Left renal pelvis (tissue), 4 donors: ENCODE measurements at regions not wholly inside any gene's neighbourhood (a gene's known extent, or its start where the extent isn't known, plus 50 kb on each side); places are given as distances from the start of the nearest gene placed in this dataset.
"Not testable (repeated sequence)": the region's sequence is repeated elsewhere in the genome, so short reads cannot be mapped to it uniquely, and the experiment has no call there.

Source experiments
- DNase-seq, 4 donors: peaks; one replicate each; pipeline ENCODE4 v3.0.0-alpha.2; 2013; ENCODE audit warnings: low read depth in 4 of 4, low spot score in 3 of 4

GRCh38 chr20:17891131-17891530, 77.5 kb downstream of the SNX5 start:
- DNase-seq = not testable (repeated sequence)

GRCh38 chr20:17890330-17890729, 78.3 kb downstream of the SNX5 start:
- DNase-seq = no peak

GRCh38 chr20:17889226-17889625, 79.4 kb downstream of the SNX5 start:
- no peak for DNase-seq

GRCh38 chr20:17888044-17888443, 80.5 kb downstream of the SNX5 start:
- no peak for DNase-seq

DNA sequence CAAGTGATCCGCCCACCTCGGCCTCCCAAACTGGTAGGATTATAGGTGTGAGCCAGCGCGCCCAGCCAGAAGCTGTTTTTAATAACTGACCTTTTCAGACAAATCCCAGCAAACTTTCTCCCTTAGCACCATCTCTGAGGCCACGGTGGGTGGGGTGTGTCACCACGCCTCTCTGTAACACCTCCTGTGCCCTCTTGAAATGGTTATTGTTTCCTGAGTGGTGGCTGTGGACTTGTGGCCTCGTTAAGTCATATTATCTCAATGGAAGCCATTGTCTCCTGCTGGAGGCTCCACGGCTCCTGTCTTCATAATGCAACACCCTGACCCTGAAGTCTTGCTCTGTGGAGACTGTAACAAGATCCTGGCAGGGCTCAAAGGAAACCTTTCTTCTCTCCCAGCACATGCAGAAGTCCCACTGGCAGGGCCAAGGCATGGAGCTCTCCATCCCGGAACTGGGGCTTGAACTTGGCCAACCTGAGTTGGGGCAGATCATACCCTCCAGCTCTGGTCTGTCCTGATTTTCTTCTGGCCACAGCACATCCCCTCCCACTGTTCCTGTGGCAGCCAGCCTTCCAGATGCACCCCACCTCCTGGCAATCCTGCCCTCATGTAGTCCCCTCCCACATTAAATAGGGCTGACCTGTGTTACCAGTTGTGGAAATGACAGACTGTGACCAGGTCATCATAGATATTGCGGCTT, 81.1 kb downstream of the SNX5 start:
- DNase-seq = no peak

- DNase-seq = no peak
Observed at GRCh38 chr20:17885544-17885943, 83.0 kb downstream of the SNX5 start.

- DNase-seq = no peak
Observed at GRCh38 chr20:17885076-17885475, 83.5 kb downstream of the SNX5 start.

GRCh38 chr20:17884307-17885003, 84.1 kb downstream of the SNX5 start:
- DNase-seq = no peak

DNA sequence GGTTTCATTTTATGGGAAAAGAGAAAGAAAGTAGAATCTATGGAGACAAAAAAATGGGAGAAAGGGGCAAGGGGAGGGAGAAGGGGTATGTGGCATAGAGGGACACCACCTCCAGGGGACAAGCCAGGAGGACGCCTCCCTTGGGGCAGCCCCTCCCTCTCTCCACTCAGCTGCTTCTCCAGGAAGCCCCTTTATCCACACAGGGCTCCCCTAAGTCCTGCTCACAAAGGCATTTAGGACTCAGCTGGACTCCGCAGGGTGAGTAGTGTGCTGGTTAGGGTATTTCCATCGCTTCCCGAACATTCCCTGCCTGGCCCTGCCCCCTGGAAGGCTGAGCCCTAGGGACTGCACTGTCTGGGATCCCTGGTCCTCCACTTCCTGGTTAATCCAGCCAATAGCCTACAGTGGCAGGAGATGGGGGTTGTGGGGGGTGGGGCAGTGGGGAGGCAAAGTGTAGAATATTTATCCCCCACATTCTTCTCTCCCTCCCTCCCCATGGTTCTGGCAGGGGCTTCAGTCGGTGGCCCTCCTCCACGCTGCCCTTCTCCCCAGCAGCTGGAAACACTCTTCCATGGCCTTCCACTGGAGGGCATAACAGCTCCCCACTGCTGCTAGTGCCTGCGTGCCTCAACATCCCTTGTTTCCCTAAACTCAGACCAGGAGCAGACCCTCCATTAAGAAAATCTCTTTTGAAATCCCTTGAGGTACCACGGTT, 84.8 kb downstream of the SNX5 start:
- no peak for DNase-seq

GRCh38 chr20:17882834-17883591, 85.6 kb downstream of the SNX5 start:
- DNase-seq = no peak

- DNase-seq = no peak
Observed at GRCh38 chr20:17882065-17882833, 86.3 kb downstream of the SNX5 start.

DNA sequence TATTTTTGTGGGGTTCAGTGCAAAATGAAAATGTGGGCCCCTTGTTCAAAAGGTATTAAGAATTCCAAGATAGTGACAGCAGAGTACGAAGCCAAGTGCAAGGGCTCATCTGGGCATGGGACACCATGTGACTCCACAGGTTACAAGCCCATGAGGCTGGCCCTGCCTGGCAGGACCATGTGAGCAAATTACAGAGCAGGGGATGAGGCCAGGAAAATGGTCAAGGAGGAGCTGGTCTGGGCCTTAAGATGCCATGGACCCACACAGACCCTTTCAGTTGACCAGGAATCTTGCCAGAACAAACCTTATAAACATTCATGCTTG, 86.9 kb downstream of the SNX5 start:
- DNase-seq = no peak

GRCh38 chr20:17878912-17879602, 89.5 kb downstream of the SNX5 start:
- DNase-seq = no peak

DNA sequence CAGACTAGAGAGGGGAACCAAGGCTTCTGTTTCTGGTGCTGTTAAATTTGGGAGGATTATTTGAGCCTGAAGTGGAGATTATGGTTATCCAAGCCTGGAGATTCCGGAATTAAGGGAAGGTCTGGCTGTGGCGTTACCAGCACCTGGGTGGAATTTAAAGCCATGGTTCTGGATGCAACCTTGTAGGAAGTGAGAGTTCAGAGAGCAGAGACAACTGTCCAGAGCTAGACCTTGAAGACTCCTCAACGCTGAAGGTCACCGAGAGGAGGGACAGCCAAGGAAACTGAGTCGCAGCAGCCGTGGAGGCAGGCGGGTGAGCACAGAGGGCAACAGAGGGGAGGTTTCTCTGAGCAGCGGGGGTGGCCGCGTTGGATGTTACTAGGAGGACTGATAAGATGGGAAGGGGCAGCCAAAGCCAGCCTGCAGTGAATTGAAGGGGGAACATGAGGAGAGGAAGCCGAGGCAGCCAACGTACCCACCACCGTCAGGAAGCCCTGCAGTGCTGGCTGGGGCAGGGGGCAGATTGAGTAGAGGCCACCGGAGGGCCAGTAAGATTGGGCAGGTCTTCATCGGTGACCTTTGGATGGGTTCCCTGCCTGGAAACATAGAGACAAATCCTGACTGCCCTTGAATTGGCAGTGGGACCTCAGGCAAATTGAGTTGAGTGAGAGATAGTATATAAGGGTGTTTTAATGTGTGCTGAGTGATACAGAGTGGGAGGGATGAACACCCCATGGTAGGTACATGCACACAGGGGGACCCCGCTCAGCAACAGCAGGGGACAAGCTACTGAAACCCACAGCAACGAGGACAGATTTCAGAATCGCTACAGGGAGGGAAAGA, 90.3 kb downstream of the SNX5 start:
- no peak for DNase-seq

GRCh38 chr20:17875981-17876385, 92.6 kb downstream of the SNX5 start:
- no peak for DNase-seq

DNA sequence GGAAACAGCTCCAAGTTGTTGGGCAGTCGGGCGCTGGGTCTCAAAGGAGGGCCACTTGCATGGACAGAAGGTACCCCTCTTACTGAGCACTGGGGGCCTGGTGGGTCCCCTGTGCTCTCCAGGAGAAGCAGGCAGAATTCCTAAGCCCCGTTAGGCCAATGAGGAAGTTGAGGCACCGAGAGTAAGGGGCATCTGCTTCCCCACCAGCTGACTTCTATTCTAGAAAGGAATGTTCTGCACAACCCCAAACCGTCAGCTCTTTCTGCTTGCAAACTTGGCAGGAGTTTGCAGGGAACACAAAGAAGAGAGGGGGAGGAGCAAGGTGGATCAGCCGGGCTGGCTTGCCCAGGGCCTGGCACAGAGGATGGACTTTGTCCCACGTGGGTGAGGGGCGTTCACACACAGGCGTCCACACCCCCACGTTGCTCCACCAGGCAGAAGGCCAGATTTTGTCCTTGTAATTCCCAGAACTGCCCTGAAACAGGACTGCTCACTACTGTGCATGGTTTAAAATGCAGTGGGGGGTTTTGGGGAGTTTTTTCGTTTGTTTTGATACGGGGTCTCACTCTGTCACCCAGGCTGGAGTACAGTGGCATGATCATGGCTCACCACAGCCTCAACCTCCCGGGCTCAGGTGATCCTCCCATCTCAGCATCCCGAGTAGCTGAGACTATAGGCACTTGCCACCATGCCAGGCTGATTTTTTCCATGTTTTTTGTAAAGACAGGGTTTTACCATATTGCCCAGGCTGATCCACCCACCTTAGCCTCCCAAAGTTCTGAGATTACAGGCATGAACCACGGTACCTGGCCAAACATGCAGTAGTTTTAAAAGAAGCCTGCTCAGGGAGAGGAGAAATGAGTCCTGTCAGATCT, 93.3 kb downstream of the SNX5 start:
- no peak for DNase-seq

DNA sequence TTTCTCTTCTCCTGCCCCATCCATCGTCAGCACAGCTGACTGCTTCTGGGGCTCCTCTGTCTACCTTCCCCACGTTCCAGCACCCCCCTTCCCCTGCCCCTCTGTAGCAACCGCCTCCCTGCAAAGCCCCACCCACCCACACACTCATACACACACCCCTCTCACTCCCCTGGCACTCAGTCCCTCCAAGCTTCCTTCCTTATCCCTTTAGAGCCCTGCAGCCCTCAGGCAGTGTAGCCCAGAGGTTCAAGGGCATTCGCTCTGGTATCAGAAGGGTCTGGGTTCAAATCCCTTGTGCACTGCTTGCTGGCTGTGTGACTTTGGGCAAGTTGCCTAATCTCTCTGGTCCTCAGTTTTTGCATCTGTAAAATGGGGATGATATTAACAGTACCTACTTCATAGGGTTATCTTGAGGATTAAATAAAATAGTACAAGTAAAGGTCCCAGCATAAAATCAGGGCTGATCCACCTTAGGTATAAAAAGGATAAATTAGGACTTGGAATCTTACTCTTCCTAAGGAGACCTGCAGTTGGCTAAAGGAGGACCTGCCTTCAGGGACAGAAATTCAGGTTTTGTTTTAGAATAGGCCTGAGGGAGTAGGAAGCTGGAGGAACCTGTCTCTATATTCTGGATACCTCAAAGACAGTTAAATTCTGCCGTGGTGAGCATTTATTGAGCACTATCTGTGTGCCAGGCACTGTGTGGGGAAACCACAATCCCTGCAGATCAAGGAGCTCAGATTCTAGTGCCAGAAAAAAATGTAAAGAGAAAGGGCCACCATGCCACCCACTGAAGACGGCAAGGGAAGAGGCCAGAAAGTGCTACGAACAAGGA, 94.1 kb downstream of the SNX5 start:
- no peak for DNase-seq
